CD4-positive, alpha-beta T cell treated with Interferon gamma for 1 hour (primary cell): ENCODE measurements at regions not wholly inside any gene's neighbourhood (a gene's known extent, or its start where the extent isn't known, plus 50 kb on each side); places are given as distances from the start of the nearest gene placed in this dataset.
"Not testable (repeated sequence)": the region's sequence is repeated elsewhere in the genome, so short reads cannot be mapped to it uniquely, and the experiment has no call there.

Source experiments
- DNase-seq: peaks from one replicate; pipeline ENCODE4 v3.0.0-alpha.2; 2020

DNA sequence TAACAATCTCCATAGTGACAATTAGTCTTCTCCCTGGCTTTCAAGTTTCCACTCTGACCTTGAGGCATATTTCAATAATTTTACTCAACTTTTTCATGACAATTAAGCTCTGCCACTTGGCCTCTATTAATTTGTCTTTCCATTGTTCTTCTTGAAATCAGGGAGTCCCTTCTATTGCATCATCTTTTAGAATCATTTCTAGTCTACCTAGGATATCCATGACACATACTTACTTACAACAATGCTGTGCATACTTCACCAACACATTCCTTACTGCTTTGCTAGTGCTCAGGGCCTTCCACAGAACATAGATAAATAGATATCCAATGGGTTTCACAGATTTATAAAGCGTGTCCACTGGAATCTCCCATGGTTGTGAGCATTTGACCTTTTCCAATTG is 331.5 kb upstream of the LRP1B start:
- no peak for DNase-seq

DNA sequence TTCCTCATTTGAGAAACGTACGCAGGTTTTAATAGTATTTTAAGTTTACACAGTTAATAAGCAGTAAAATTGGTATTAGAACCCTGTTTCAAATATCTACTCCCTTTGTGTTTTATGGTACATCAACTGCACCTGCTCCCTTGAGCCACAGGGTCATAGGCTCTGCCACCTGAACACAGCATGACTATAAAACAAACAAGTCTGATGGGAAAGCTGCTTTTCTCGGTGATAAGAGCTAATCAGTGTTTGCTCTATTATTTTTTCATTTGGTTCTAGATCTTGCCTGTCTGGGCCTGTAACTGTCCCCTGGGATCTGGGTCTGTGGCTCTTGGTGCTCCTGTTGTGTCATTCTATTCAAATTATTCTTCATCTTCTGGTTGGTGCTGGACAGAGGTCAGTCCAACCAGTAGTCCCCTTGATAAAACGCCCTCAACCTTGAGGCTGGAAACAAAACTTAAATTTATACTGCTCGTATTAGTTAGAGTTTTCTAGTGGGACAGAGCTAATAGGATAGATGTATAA is 314.8 kb upstream of the LRP1B start:
- no peak for DNase-seq

DNA sequence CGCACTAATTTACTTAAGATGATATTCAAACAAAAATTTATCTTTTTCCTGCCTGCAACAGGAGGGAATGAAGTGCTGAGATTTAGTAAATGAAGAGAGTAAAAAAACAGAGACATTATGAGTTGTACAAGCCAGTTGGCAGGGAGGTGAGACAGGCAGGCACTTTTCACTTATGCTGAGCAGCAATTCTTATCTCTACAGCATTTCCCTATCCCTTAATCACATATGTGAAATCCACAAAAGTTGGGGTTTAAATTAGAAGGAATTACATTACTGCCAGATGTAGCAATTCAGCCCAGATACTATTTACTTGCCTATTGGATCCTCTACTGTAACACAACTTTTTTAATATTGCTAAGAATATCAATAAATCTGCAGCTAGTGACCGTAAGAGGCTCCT is 314.2 kb upstream of the LRP1B start:
- no peak for DNase-seq

DNA sequence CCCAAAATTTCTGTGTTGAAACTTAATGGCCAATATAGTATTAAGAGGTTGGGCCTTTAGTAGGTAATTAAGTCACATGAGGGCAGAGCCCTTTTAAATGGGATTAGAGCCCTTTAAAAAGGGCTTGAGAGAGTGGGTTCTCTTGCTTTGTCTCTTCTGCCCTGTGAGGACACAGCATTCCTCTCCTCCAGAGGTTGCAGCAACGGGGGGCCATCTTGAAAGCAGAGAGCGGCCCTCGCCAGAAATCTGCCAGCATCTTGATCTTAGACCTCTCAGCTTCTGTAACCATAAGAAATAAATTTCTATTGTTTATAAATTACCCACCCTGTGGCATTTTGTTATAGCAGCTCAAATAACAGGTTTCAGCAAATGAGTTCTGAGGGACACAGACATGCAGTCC is 305.0 kb upstream of the LRP1B start:
- no peak for DNase-seq

DNA sequence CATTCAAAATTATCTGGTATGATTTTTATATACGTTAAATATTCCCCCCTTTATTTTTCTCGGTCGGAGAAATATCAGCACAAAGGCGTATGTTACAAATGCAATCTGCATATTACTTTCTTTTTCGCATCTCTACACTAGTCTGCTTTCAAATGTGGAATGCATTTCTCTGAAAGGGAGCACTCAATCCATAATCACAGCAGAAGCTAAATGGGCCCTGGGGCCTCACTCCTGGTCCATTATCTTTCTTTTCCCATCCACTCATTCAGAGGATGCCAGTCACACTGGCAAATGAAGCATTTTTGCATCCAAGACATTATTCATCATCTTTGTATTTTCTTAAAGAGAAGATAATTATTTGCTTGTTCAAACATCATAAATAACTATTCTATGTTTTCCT is 295.2 kb upstream of the LRP1B start:
- no peak for DNase-seq

DNA sequence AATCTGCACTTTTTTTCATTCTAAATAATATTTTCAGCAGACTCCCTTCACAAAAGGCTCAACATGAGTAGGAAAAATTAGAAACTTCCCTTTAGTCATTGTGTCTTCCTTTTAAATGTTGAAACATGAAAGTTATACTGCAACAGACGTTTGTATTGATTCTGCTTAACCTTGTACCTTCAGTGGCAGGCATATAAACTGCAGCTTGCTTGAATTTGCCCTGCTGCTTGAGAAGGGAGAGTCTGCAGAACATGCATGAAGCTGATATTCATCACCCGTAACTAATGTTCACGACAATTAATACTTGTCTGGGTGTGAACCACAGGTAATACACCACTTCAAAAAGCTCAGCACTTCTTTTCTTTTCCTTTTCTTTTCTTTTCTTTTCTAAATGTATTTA is 294.7 kb upstream of the LRP1B start:
- DNase-seq, result no peak

DNA sequence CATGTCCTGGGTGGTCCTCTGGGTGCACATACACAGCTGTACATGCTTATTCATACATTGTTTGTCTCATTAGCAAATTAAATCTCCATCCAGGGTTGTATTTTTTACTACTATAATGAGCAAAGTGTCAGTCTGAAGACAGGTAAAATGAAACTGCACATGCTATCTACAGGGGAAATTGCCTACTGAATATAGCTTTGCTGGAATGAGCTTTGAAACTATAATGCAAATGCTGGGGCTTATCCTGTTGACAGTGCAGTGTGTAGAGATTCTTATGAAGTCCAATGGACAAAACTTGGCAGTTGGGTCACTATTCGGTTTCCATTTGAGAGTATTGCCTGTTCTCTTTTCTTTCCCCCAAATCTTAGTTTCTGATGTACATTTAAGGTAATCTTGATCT is 292.8 kb upstream of the LRP1B start:
- no peak for DNase-seq

DNA sequence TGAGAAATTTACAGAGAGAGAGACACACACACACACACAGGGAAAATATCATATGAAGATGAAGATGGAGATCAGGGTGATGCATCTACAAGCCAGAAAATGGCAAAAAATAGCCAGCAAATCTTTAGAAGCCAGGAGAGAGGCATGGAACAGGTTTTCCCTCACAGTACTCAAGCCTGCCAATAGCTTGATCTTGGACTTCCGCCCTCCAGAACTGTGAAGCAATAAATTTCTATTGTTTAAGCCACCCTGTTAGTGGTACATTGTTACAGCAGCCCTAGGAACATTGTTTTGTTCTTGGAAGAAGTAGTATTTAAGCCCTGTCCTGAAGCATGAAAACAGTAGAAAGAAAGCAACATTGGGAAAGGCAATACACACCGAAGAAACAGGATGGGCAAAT is 292.0 kb upstream of the LRP1B start:
- DNase-seq, result no peak

DNA sequence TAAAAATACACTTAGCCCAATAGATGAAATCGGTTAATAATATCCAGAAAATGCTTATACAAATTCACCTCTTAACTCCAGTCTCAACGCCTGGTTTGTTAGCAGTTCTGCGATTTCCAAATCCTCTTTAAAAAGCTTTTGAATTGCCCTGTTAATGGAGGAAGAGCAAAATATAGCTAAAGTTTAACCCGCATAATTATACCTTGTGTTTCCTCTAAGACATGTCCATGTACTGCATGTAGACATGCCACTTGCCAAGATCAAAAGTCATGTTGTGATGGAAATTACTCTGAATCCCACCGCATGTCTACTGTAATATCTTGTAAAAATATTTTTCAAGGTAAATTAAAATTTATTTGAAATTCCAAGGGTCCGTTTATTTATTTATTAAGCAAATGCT is 291.2 kb upstream of the LRP1B start:
- DNase-seq, result no peak

DNA sequence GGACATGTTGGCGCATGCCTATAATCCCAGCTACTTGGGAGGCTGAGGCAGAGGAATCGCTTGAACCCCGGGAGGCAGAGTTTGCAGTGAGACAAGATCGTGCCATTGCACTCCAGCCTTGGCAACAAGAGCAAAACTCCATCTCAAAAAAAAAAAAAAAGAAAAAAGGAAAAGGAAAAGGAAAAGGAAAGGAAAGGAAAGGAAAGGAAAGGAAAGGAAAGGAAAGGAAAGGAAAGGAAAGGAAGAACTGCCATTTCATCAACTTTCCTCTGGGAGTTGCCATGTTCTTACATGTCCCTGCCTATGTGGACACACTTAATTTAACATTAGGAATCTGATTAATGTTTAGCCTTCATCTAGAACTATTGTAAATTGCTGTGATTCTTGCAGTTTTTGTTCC is 287.9 kb upstream of the LRP1B start:
- DNase-seq, result not testable (repeated sequence)

DNA sequence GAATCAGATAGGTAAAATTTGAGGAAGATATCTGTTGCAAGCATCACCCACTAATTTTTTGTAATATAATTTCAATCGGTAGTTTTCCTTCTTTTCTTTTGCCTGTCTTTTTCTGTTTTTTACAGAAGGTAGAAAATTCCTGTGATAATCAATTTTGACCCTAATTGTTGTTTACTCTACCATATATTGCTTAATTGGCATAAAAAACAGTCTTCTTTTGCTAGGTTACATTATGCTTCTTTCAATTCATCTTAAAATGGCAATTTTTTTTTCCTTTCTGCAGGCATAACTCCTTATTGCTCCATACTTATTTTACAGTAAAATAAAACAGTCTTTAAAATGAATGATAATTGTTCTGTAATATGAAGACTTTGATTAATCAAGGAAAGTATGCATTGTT is 286.2 kb upstream of the LRP1B start:
- no peak for DNase-seq

DNA sequence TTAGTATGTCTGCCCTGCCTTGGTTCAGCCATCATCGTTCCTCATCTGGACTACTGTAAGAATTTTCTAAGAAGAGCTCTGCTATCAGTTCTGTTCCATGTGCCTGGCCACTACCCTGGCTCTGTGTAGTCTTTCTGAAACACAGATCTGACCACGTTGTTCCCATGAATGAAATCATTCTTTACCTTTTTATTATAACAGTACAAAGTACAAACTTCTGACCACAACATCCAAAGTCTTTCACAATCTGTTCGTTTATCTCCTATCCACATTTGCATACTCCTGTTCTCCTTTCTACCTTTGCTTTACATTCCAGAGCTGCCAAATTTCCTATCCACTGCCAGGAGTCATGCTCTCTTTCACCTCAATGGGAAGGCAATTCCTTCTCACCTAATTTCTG is 284.6 kb upstream of the LRP1B start:
- DNase-seq, result no peak

DNA sequence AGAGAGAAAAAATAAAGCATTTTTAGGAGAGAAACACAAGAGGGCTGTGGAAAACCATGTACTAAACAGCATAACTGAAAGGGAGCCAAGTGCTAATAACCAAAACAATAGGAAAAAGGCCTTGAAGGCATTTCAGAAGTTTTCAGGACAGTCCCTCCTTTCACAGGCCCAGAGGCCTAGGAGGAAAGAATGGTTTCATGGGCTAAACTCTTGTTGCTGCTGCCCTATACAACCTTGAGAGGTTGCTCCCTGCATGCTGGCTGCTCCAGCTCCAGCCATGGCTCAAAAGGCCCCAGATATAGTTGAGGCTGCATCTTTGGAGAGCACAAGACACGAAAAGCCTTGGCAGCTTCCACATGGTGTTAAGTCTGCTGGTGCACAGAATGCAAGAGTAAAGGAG is 267.4 kb upstream of the LRP1B start:
- DNase-seq, result no peak

DNA sequence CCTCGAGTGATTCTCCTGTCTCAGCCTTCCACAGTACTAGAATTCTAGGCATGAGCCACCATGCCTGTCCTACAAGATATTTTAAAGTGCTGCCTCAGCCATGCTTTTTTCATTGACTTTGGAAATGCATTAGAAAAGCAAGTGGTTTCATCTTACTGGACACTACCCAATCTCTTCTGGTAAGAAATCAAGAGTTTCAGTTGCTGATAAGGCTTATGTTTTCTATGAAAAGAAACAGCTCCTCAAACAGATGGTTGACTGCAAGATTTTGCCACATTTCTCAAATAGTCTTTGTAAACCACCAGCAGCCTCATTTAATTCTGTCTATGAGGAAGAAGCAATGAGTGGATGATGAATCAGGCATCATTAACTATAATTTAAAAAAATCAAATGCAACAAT is 264.5 kb upstream of the LRP1B start:
- no peak for DNase-seq

DNA sequence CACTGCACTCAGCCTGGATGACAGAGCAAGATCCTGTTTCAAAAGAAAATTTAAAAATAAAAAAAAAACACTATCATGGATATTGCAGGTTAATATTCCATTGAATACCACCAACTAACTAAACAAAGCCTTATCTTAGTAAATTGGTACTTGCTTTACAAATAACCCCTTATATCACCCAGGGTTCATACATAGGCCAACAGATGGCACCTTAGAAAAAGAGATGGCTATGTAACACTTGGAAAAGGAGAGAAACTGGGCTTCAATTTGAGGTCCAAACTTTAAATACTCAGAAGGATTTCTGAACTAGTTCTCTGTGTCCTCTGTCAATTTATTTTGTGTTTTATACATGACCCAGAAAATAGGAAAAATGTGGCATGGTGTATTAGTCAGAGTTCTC is 249.6 kb upstream of the LRP1B start:
- DNase-seq, result no peak

DNA sequence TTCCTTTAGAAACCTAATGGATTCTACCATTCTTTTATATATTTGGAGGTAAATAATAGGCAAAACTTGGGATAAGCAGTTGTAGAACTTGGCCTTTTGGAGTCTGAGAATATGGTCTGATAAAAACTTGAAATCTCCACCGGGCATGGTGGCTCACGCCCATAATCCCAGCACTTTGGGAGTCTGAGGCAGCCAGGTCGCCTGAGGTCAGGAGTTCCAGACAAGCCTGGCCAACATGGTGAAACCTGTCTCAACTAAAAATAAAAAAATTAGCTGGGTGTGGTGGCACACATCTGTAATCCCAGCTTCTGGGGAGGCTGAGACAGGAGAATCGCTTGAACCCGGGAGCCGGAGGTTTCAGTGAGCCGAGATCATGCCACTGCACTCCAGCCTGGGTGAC is 231.3 kb upstream of the LRP1B start:
- not testable (repeated sequence) for DNase-seq

DNA sequence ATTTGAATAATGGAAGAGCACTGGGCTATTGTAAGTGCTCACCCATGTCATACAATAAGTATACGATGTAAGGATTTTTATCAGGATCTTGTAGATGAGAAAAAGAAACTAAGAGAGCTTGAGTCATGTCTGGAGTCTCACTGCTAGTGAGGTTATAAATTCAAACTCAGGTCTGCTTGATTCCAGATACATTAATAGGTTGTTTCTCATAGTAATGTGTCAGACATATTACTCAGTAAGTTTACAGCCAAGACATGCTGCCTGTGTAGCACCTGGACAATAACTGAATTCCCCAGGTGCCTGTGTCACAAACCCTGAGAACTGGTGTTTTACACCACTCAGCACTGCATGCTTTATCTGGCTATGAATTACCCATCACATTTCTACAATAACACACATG is 216.9 kb upstream of the LRP1B start:
- no peak for DNase-seq

DNA sequence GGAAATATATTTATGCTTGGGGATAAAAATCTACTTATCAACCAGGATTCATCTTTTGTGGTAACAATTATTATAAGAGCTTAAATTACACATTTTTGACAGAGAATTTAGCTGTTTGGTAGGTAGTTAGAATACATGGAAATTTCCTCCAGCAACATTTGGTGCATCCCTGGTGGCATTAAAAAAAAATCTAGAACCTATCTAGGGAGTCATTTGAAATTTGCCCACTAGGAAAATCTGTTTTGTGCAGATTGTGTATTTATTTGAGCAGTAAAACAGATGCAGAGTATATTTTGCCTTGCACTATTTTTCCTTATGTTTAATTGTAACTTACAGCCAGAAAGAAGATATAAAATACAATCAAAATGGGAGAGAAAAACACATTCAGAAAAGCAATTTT is 208.4 kb upstream of the LRP1B start:
- no peak for DNase-seq

DNA sequence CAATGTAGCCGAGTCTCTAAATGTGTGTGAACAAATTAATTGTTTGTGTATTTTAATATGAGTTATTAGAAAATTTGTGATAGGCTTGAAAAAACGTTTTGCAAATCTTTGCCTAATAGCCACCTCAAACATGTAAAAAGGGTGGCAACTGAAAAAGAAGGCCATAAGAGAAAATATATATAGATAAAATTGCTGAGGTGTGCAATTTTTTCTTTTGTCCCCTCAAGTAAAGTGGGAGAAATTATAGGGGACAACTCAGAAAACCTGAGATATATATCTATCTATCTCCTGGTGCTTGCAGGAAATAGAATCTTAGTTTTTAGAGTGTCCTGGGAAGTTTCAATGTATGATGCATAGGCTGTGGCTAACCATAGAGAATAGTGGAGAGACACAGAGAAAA is 201.4 kb upstream of the LRP1B start:
- DNase-seq, result no peak

DNA sequence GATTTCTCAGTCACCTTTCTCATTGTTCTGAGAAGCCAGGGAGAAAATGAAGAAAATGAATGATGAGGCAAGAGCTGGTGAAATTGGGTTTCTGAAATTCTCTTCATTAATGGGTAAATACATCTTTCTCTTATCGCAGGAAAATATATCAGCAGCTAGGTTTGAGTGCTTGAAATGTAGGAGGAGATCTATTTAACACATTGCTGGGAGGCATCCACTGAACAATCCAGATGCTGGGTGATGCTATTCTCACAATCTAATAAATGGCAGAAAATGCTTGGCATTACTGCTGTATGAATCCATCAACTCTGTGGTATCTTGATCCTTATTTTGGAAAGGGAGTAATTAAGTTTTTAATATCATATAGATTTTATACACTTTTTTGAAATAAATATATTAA is 199.6 kb upstream of the LRP1B start:
- no peak for DNase-seq

DNA sequence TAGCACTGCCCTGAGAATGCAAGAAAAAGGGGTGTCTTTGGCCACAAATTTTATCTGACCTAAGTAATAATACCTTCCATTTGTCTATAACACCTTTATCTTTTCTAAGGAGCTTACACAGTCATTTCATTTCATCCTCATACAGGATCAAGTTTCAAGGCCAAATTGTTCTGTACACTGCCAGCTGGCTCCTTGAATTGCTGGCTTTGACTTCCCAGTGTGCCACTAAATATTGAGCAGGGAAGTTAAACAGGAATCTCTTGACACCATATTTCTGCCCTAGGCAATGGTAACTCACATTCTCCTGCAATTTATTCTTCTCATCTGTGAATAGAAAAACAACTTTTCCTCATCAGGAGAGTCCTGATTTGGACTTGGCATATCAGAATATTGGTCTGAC is 195.1 kb upstream of the LRP1B start:
- DNase-seq, result no peak

DNA sequence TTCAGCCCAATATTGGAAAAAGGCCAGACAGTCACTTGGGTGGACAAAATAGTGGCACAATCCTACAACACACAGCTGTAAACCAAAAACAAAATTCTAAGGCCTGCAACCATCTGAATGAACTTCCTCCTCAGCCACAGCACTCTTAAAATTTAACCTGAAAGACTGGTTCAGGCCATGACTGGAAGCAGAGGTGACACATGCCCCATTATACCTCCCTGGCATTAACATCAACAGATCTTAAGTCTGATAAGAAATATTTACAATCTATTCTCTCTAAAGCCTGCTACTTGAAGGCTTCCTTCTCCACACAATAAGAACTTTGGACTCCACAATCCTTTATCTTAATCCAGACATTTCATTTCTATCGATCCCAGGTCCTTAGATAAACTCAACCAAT is 192.4 kb upstream of the LRP1B start:
- no peak for DNase-seq

DNA sequence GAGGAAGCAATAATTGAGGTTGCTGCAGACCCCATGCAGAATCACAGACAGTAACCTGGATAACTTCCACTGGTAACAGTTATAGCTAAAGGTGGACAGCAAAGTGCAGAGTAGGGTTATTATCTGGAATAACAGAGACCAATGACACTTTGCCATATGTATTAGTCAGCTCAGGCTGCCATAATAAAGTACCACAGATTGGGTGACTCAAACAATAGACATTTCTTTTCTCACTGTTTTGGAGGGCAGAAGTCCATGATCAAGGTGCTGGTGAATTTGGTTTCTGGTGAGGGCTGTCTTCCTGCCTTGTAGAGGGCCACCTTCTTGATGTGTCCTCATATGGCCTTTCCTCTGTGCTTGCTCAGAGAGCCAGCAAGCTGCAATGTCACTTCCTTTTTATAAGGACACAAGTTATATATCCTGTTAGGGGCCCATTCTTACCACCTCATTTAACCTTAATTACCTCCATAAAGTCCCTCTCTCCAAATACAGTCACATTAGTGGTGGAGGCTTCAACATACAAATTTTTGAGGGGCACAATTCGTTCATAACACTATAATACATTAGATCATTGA is 191.0 kb upstream of the LRP1B start:
- no peak for DNase-seq

DNA sequence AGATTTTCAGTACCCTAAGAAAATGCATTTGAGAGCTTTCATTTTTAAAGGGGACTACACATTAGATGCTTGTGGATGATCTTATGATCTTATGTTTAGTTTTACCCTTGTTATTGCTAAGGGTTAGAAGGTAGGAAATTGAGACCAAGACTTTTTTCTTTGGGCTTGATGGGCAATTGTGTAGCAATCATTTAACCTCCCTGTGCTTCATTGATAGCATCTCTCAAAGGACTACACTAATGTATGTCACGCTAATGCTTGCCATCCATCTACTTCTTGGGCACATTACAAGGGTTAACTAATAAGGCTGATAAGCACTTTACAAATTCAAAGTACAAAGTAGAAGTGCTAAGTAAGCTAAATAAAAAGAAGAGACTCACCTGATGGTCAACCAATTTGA is 189.3 kb upstream of the LRP1B start:
- DNase-seq, result no peak

DNA sequence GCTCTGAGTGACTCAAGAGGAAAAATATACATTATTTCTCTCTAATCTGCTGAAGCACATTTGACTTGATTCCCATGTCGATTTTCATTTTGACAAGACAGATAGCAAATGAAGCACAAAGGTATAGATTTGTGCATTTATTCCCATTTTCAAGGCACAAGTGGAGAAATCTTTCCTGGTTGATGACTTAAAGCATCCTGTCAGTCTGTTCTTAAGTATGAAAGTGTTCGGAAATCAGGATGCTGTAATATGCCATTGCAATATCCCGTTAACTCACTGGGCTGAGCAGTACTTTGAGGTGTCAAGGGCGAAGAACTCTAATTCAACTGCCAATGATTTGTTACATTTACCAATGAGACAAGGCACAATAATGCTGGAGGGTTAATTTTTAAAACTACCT is 185.2 kb upstream of the LRP1B start:
- DNase-seq, result no peak

DNA sequence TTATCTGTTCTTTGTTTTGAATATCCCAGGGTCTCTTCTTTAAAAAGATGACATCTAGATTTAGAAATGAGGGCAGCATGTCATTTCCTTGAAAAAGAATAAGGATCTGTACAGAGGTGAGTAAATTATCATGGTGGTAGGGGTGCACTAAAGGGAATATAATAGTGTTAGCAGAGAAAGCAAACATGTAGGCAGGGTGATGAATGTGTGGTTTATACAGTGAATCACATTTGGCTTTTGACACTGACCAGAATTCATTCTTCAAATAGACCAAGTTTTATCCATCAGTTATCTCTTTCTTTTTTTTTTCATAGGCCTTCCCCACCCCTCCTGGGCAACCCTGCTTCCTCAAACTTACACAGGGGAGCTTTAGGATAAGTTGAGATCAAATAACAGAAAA is 184.5 kb upstream of the LRP1B start:
- no peak for DNase-seq
